GM19455 (cell line): ENCODE measurements at regions not wholly inside any gene's neighbourhood (a gene's known extent, or its start where the extent isn't known, plus 50 kb on each side); places are given as distances from the start of the nearest gene placed in this dataset.
A peak's percentile ranks its signal among the peaks of the same experiment; 100 is the strongest.

Experiments
- ATAC-seq: cut with Tn5 transposase; IDR thresholded peaks from one replicate; pipeline ENCODE4 v1.9.1; 2021; ENCODE audit not compliant: unreplicated experiment

DNA sequence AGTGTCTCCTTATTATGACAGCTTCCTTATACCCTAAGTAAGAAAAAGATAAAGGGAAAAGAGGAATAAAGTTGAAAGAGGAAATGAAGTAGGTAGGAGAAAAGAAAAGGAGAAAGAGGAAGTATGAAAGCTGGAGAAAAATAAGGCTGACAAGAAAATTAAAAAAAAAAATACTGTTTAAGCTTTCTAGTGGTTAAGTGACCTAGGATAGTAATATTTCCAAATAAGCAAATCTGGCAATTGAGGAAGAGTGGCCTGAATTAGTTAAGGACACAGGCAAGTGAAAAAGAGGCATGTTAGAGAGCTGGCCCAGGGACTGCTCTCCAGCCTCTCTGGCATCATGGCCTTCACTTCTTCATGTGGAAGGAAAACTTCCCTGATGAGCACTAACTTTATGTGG lies 76.5 kb upstream of the ADGRF1 start:
- ATAC-seq: no peak

DNA sequence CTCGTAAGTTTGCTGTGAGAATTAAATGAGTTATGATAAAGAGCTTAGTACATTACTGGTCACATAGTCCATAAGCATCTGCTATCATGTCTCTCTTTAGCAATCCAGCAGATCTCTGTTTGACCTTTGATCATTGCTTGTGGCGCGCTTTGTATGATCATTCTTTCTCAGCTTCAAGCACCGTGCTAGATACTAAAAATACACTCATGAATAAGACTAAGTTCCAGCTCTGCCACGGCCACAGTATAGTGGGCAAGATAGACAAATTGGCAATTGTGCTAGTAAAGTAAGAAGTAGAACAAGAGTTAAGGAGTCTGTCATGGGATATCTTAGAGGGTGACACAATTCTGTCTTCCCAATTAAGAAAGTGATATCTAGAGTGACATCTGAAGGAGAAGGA lies 75.2 kb upstream of the ADGRF1 start:
- ATAC-seq: no peak

- no peak for ATAC-seq
Measured at GRCh38 chr6:47116606-47117005, 74.5 kb upstream of the ADGRF1 start.

- no peak for ATAC-seq
Measured at GRCh38 chr6:47116086-47116485, 74.0 kb upstream of the ADGRF1 start.

GRCh38 chr6:47114460-47114859 lies 72.3 kb upstream of the ADGRF1 start:
- ATAC-seq: no peak

DNA sequence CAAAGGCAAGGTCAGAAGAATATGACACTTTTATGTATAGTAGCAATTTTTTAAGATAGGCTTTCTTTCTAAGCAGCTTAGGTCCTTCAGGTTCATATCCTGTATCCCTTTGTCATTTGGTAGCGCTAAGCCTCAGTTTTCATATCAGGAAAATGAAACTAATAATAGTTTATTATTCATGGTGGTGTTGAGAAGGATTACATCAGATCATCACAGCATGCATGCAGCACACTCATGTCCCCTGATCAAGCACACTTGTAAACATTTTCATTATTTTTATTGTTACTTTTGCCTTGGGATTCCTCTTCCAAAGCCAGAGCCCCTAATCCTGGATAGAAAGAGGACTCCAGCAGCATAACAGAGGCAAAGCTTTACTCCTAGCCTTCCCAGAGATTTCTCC lies 70.2 kb upstream of the ADGRF1 start:
- ATAC-seq: no peak

DNA sequence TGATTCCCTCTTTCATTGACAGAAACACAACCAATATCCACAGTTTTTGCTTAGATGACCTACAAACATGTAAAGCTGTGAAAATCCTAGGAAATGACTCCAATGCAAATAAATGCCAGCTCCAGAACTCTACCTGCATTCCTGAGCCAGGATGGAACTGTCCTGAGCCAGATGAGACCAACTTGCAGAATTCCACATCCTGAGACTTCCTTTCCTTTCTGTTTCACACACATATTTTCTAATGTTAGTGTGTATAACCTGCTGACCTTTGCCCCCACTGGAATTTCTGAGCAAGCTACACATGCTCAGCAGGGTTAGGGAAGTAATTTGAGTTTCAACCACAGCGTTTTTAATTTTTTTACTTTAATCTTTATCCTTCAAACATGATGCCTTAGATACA lies 69.6 kb upstream of the ADGRF1 start:
- ATAC-seq: no peak

DNA sequence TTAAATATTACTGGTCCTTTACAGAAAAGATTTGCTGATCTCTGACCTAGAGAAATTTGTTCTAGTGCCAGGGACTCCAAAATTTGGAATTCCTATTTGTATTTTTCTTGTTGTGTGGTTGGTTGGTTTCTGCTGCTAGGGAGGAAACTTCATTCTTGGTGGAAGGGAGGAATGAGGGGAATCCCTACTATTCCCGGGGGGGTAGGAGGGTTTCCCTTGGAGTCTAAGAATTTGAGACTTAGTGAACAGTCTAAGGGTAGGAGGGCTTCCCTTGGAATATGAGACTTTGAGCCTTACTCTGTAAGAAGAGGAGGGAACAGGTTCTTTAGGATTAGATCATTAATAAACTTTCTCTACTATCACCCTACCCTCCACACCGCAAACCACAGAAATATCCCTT lies 67.1 kb upstream of the ADGRF1 start:
- no peak for ATAC-seq

- ATAC-seq: no peak
Measured at GRCh38 chr6:47106721-47107197, 64.6 kb upstream of the ADGRF1 start.

DNA sequence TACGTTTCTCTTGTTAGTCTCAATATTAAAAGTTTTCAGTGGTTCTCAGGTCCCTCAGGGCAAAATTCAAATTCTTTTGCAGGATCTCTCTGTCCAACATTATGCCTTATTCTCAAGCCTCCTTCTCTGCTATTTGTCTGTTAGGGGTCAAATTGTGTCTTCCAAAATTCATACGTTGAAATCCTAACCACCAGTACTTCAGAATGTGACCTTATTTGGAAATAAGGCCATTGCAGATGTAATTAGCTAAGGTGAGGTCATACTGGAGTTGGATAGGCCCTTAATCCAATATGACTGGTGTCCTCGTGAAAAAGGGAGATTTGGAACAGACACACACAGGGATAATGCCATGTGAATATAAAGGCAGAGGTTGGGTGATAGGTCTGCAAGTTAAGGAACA lies 64.1 kb upstream of the ADGRF1 start:
- ATAC-seq: no peak

DNA sequence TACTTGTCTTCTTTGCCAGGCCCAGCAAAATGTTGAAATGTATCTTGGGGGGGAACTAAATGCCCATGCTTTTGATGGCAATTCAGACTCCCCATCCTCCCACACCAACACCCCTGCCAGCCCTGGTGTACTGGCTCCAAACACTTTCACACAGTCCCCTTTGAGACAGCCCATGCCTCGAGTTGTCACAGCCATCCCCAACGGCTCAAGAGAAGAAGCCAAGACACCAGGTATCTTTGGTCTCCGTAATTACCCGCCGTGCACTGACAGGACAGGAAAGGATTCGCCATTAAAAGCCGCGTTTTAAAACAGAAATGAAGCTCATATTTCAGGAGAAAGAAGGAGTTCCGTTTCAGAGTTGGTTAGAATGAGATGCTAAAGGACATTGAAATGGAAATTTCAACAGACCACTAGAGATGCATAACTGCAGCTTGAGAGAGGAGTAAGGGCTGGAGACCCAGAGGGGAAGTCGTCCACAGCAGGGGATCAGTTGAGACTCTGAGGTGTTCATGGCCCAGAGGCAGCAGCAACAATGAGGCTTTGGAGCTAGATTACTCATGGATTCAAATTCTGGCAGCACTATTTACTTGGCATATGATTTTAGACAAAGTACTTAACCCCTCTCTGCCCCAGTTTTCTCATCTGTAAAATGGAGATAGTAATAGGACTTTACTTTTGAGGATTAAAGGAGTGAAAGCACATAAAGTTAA lies 63.5 kb upstream of the ADGRF1 start:
- no peak for ATAC-seq

DNA sequence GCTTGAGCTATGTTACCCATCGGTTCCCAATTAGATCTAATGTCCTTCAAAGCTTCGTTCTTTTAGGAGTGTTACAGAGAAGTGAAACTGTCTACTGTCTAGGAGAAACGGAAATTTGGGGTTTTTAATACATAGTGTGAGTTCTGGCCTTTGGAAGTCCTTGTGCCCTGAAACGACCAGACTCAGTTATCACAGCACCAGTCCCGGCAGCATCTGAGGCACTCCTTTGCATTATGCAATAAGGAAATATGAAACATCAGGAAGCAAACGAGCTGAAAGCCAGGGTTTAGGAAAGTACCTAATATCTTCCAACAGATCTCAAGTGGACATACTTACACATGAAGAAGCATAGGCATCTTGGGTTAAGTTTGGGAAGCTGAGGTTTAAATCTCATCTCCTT lies 61.8 kb upstream of the ADGRF1 start:
- no peak for ATAC-seq

GRCh38 chr6:47102331-47102730 lies 60.2 kb upstream of the ADGRF1 start:
- no peak for ATAC-seq

DNA sequence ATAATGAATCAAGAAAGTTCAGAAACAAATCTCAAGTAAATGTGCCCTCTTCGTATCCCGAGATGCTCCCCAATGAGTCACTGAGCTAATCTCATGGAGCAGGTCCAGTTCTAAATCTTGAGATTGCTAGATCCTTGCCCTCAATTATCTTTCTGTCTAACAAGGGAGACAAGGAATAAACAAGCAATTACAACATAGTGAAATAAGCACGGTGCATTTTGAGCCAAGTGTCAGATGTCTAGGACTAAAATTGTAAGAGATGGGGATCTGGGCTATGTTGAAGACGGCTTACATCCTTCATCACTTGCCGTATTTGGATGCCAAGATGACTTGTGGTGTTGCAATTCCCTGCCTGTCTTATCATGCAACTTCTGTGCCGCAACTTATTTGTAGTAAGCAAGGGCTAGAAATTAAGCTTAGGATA lies 56.5 kb upstream of the ADGRF1 start:
- no peak for ATAC-seq

DNA sequence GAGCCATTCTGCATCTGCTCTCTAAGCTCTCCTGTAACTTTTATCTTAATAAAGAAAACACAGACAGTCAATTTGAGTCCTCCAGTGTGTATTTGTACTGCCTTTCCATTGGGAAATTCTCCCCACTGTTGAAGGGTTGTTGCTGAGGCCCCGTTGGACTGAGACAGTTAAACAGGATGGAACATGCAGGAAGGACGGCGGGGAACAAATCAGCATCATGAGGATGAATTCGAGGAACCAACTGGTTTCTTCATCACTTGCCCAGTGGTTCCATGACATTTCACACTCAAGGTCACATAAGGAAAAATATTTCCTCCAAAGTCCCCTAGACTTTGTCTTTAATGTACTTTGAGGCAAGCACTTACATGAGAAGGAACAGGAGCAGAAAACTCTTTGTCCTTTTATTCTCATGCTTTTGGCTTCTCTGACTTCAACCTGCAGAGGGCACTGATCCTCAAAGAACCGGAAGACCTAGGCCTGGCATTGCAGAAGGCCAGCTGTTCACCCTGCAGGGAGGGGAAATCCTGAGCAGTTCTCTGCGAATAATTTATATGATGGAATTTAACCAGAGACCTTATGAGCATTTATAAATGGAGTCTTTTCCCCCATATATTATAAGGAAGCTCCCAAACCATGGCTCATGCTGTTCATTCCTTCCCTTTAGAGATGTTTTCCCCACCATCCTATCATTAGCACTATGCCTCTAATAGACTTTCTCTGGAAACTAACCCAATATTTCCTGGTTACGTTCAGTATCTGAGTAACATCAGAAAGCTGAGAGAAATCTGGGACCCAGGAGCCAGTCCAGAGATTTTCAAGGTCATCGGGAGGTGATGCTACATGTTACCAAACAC lies 55.2 kb upstream of the ADGRF1 start:
- ATAC-seq: peak; percentile 90

GRCh38 chr6:47096211-47096895 lies 54.2 kb upstream of the ADGRF1 start:
- ATAC-seq: no peak

DNA sequence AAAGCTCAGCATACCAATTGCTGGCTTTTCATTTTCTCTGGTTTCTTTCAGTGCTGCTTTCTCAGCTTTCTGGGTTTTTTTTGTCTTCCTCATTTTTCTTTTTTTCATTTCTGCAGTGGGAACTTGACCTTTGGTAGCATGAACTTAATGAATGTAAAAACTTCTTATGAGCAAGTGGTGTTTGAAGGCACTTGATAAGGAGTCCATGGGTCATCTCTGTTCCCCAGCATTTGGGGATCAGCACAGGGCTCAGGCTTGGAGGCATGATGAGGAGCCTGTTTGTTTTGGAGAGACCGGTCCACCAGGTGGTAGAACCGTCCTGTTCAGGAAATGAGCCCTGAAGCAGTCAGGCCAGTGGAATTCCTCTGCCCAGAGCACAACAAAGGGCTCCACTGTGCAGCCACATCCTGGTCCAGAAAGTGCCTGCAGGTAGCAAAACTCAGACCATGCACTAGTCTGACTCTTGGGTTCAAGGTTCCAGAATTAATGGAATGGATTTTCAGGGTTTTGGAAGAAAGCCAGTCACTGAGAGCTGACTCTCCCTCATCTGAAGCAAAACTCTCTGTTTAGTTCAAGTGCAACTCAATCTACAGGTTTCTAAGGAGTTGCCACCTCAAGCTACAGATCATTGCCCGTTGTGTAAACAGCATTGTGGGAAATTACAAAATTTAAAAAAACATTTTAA lies 52.3 kb upstream of the ADGRF1 start:
- ATAC-seq: no peak

DNA sequence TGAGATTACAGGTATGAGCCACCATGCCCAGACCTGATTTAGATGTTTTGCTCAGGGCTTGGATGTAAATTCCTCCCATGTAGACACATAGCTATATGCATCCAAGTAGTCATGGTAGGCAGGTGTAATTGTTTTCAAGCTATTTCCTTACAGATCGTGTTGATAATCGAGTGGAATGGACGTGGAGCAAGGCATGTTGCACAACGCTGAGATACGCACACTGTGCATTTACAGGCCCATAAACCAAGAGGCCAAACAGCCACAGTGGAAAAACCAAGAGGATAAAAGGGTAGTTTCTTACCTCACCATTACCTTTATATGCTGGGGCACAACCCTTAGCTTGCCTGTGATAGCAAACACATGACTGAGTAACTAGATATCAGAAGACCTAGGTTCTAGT lies 51.0 kb upstream of the ADGRF1 start:
- no peak for ATAC-seq

- ATAC-seq: no peak
Measured at GRCh38 chr6:47091886-47092668, 49.9 kb upstream of the ADGRF1 start.
